ENCODE measurements at regions not wholly inside any gene's neighbourhood (a gene's known extent, or its start where the extent isn't known, plus 50 kb on each side); places are given as distances from the start of the nearest gene placed in this dataset.

- no peak for DNase-seq (ENCODE audit: low spot score)
- H3K4me1 ChIP-seq (ENCODE audit: control insufficient read depth in 4 of 4, insufficient read depth in 4 of 4, low read length in 3 of 4) = no peaks in the 10 kb centered on the region
- H3K36me3 ChIP-seq (ENCODE audit: control insufficient read depth in 4 of 4, insufficient read depth in 3 of 4, low read depth in 1 of 4, low read length in 3 of 4) = no peaks in the 10 kb centered on the region
- WGBS = 89% methylated on average over 3 of the region's 3 CpGs
- H3K9ac ChIP-seq (ENCODE audit: low read depth in 1 of 2, low read length in 2 of 2) = no peak overlapping the region
- TF ChIP-seq FOXA2 (IDR thresholded peaks at IDR 0.05) (no peak), TAF1 (conservative IDR thresholded peaks at IDR 0.05) (no peak), REST (IDR thresholded peaks at IDR 0.05) (no peak), EGR1 (IDR thresholded peaks at IDR 0.05; ENCODE audit: low read depth in 2 of 2) (no peak), RXRA (IDR thresholded peaks at IDR 0.05) (no peak), JUND (IDR thresholded peaks at IDR 0.05) (no peak), YY1 (IDR thresholded peaks at IDR 0.05) (no peak)
- no peak overlapping the region for H3K4me3 ChIP-seq (ENCODE audit: low read depth in 1 of 3, low read length in 3 of 3)
- no peaks in the 10 kb centered on the region for H3K27me3 ChIP-seq (ENCODE audit: control insufficient read depth in 4 of 4, insufficient read depth in 4 of 4, low read length in 3 of 4)
- peaks cover 0 to 3% (median under 1%) of the 10 kb centered on the region in 4 donors for H3K9me3 ChIP-seq (ENCODE audit: control insufficient read depth in 4 of 4, low read length in 3 of 4)
- no peak overlapping the region for H3K27ac ChIP-seq (ENCODE audit: low read depth in 1 of 2, low read length in 2 of 2)
Observed at GRCh38 chr6:153817173-153817572, 221.9 kb upstream of the OPRM1 start.

GRCh38 chr6:153816366-153816765, 222.7 kb upstream of the OPRM1 start:
- H3K9me3 ChIP-seq (ENCODE audit: control insufficient read depth in 4 of 4, low read length in 3 of 4) = peaks cover 0 to 3% (median under 1%) of the 10 kb centered on the region in 4 donors
- no peak overlapping the region for H3K27ac ChIP-seq (ENCODE audit: low read depth in 1 of 2, low read length in 2 of 2)
- WGBS = 29% methylated on average over 3 of the region's 3 CpGs
- H3K27me3 ChIP-seq (ENCODE audit: control insufficient read depth in 4 of 4, insufficient read depth in 4 of 4, low read length in 3 of 4) = no peaks in the 10 kb centered on the region
- H3K4me3 ChIP-seq (ENCODE audit: low read depth in 1 of 3, low read length in 3 of 3) = no peak overlapping the region
- no peak overlapping the region for H3K9ac ChIP-seq (ENCODE audit: low read depth in 1 of 2, low read length in 2 of 2)
- no peak for DNase-seq (ENCODE audit: low spot score)
- TF ChIP-seq RXRA (IDR thresholded peaks at IDR 0.05) = no peak
- no peak for TF ChIP-seq CTCF (IDR thresholded peaks at IDR 0.05; ENCODE audit: low read depth, low read length, missing input control)
- no peak for TF ChIP-seq ZBTB33 (IDR thresholded peaks at IDR 0.05)
- TF ChIP-seq JUND (IDR thresholded peaks at IDR 0.05) = no peak
- no peak for TF ChIP-seq TAF1 (conservative IDR thresholded peaks at IDR 0.05)
- no peak for TF ChIP-seq SP1 (IDR thresholded peaks at IDR 0.05)
- H3K36me3 ChIP-seq (ENCODE audit: control insufficient read depth in 4 of 4, insufficient read depth in 3 of 4, low read depth in 1 of 4, low read length in 3 of 4) = no peaks in the 10 kb centered on the region
- H3K4me1 ChIP-seq (ENCODE audit: control insufficient read depth in 4 of 4, insufficient read depth in 4 of 4, low read length in 3 of 4) = no peaks in the 10 kb centered on the region

GRCh38 chr6:153814136-153814535, 224.9 kb upstream of the OPRM1 start:
- Histone ChIP-seq H3K27ac (ENCODE audit: low read depth in 1 of 2, low read length in 2 of 2) (no peak overlapping the region), H3K9me3 (ENCODE audit: control insufficient read depth in 4 of 4, low read length in 3 of 4) (peaks cover 0 to 3% (median under 1%) of the 10 kb centered on the region in 4 donors), H3K9ac (ENCODE audit: low read depth in 1 of 2, low read length in 2 of 2) (no peak overlapping the region), H3K27me3 (ENCODE audit: control insufficient read depth in 4 of 4, insufficient read depth in 4 of 4, low read length in 3 of 4) (no peaks in the 10 kb centered on the region), H3K4me3 (ENCODE audit: low read depth in 1 of 3, low read length in 3 of 3) (no peak overlapping the region), H3K4me1 (ENCODE audit: control insufficient read depth in 4 of 4, insufficient read depth in 4 of 4, low read length in 3 of 4) (no peaks in the 10 kb centered on the region), H3K36me3 (ENCODE audit: control insufficient read depth in 4 of 4, insufficient read depth in 3 of 4, low read depth in 1 of 4, low read length in 3 of 4) (no peaks in the 10 kb centered on the region)
- no peak for DNase-seq (ENCODE audit: low spot score)
- TF ChIP-seq SP1 (IDR thresholded peaks at IDR 0.05) (no peak), RAD21 (IDR thresholded peaks at IDR 0.05) (no peak), JUND (IDR thresholded peaks at IDR 0.05) (no peak), ATF3 (IDR thresholded peaks at IDR 0.05) (no peak), RXRA (IDR thresholded peaks at IDR 0.05) (no peak), FOXA2 (IDR thresholded peaks at IDR 0.05) (no peak), YY1 (IDR thresholded peaks at IDR 0.05) (no peak), ZBTB33 (IDR thresholded peaks at IDR 0.05) (no peak), HNF4A (conservative IDR thresholded peaks at IDR 0.05) (no peak), GABPA (IDR thresholded peaks at IDR 0.05 in 1 of 2, conservative IDR thresholded peaks at IDR 0.05 in 1 of 2) (no peak)
- WGBS = 16% methylated on average over 1 of the region's 1 CpG
